OCI-LY7 (cell line): ENCODE measurements at regions not wholly inside any gene's neighbourhood (a gene's known extent, or its start where the extent isn't known, plus 50 kb on each side); places are given as distances from the start of the nearest gene placed in this dataset.

Experiments used
- BruUV-seq: library from RNA; stranded (reverse); fragments of 400-500 nt; replicated peaks from 2 replicates; lab custom pipeline; 2021; lab: Mats Ljungman, UMichigan
- CTCF ChIA-PET: fragments of 300-600 bp; sonication (Branson Sonifier 250); formaldehyde crosslinking; loops from one replicate; lab custom pipeline; 2022; ENCODE audit warnings: antibody characterized with exemption; ENCODE audit not compliant: unreplicated experiment; lab: Charles Lee
- POLR2A ChIA-PET: fragments of 300-600 bp; sonication (Branson Sonifier 250); formaldehyde crosslinking; loops from one replicate; lab custom pipeline; 2022; ENCODE audit warnings: antibody characterized with exemption; lab: Charles Lee
- DNase-seq: peaks from one replicate; pipeline ENCODE4 v3.0.0-alpha.2; 2015; ENCODE audit warnings: low spot score
- H2AFZ ChIP-seq: fragments of 200-600 bp; sonication (generic), shearing (Covaris generic); 2 replicates; pipeline ENCODE4 v1.6.1; 2014; ENCODE audit warnings: mild to moderate bottlenecking, antibody characterized with exemption, low read length, moderate library complexity
- H3K27ac ChIP-seq: fragments of 200-600 bp; sonication (generic); 2 replicates; pipeline ENCODE4 v1.5.1; 2014; ENCODE audit warnings: mixed run types, low read depth, mild to moderate bottlenecking, moderate library complexity, low read length, inconsistent platforms; ENCODE audit not compliant: poor library complexity, severe bottlenecking
- H3K36me3 ChIP-seq: fragments of 200-600 bp; sonication (generic); 2 replicates; pipeline ENCODE4 v1.6.1; 2014; ENCODE audit warnings: mild to moderate bottlenecking, antibody characterized with exemption, low read length, moderate library complexity, mixed read lengths; ENCODE audit not compliant: insufficient read depth
- H3K4me1 ChIP-seq: fragments of 200-600 bp; sonication (generic); 2 replicates; pipeline ENCODE4 v1.5.1; 2014; ENCODE audit warnings: mild to moderate bottlenecking, low read length; ENCODE audit not compliant: insufficient read depth, poor library complexity, severe bottlenecking
- H3K4me2 ChIP-seq: fragments of 200-600 bp; sonication (generic); 2 replicates; pipeline ENCODE4 v1.6.1; 2014; ENCODE audit warnings: mild to moderate bottlenecking, low read length
- H3K4me3 ChIP-seq: fragments of 200-600 bp; sonication (generic); 2 replicates; pipeline ENCODE4 v1.5.1; 2014; ENCODE audit warnings: mild to moderate bottlenecking, low read depth, low read length; ENCODE audit not compliant: poor library complexity, severe bottlenecking
- H3K79me2 ChIP-seq: fragments of 200-600 bp; sonication (generic); 2 replicates; pipeline ENCODE4 v1.6.1; 2016; ENCODE audit warnings: low read depth, mild to moderate bottlenecking, low read length, moderate library complexity, mixed read lengths; ENCODE audit not compliant: insufficient read depth
- H3K9me2 ChIP-seq: fragments of 200-600 bp; sonication (generic); 2 replicates; pipeline ENCODE4 v1.6.1; 2016; ENCODE audit warnings: mild to moderate bottlenecking, low read length, mixed read lengths; ENCODE audit not compliant: insufficient read depth
- H3K9me3 ChIP-seq: fragments of 200-600 bp; sonication (generic); 2 replicates; pipeline ENCODE4 v1.6.1; 2014; ENCODE audit warnings: mild to moderate bottlenecking, mixed run types, low read length, mixed read lengths
- H4K20me1 ChIP-seq: fragments of 200-600 bp; sonication (generic); 2 replicates; pipeline ENCODE4 v1.6.1; 2014; ENCODE audit warnings: mild to moderate bottlenecking, antibody characterized with exemption, low read length, moderate library complexity, mixed read lengths; ENCODE audit not compliant: insufficient read depth
- EZH2phosphoT487 ChIP-seq: fragments of 200-600 bp; sonication (generic); IDR thresholded peaks from 2 replicates; pipeline ENCODE4 v1.6.1; 2018; ENCODE audit warnings: low read depth, borderline replicate concordance, mild to moderate bottlenecking, mixed run types, antibody characterized with exemption, low read length, moderate library complexity, mixed read lengths
- intact Hi-C: fragments of 100-400 bp; cut with micrococcal nuclease; formaldehyde crosslinking; loops from one replicate; pipeline ENCODE4 v1.10.0; 2022; ENCODE audit not compliant: unreplicated experiment
- TF ChIP-seq, protein P1 (sequence below): fragments of 200-600 bp; sonication (generic); conservative IDR thresholded peaks from 2 replicates; pipeline ENCODE4 v1.5.1; 2014; ENCODE audit warnings: mild to moderate bottlenecking, antibody characterized with exemption, low read length, moderate library complexity, mixed read lengths

DNA sequence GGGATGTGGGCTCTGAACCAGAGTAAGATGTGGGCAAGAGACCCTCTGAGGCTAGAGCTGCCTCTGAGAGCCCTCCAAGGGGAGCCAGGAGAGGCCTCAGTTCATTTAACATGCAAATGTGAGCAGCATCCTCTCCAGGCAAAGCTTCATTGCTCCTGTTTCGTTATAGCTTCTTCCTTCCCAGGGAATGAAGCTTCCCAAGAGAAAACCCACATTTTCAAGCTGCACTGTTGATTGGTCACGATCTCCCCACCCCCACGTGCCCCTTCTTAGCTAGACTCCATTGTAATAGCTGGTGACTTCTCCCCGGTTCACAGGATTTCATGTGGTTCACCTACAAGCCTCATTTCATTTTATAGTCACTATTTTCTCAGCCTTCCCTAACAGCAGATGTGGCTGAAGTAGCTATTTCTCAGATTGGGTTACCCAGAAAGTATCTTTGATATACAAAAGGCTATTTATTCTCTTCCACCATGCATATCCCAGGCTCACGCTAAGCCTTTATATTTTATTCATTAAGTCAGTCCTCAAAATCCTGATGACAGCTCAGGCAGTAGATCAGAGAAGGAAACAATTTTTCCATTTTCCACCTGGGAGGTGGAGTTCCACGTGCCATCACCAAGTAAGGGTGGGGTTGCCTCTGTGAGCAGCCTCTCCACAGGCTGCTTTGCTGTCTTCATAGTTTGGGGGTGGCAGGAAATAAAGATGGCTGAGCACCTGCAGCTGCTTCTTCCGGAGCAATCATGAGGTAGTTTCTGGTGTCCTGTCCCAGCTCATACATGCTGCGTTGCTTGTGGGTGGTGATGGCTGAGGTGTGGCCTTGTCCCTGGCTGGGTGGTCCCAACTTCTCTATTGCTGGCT is 178.3 kb upstream of the RAB4A start:
- CTCF ChIA-PET = interaction anchor here (0.6 to 1.0 kb wide), 2 partner anchors 13 to 30 kb away, joined by 3 to 4 read pairs; no protein-coding TSS in a partner anchor

DNA sequence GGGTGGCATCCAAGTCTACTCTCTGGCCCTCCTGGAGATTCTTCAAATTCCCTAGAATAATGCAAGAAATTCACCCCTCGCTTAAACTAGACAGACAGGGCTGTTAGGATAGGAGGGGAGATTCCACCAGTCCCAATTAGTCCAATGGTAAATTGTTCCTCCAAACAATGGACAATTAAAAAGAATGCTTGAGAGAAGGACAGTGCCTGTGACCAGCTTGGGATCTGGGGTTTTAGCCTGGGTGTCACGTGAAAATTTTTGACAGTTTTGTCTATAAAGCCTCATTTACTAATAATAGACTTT is 177.7 kb upstream of the RAB4A start:
- Histone ChIP-seq H3K79me2 (no peaks in the 10 kb centered on the region), H3K9me3 (no peaks in the 10 kb centered on the region), H3K9me2 (no peaks in the 10 kb centered on the region), H2AFZ (peak overlapping the region; percentile 79; the same call in 1 of the 2 replicates), H3K36me3 (no peaks in the 10 kb centered on the region), H3K27ac (peak overlapping the region; percentile 41), H3K4me3 (no peak overlapping the region), H3K4me1 (peaks cover 22% of the 10 kb centered on the region), H4K20me1 (no peaks in the 10 kb centered on the region), H3K4me2 (peak overlapping the region; percentile 37)
- intact Hi-C loops = no loop called here
- ChIA-PET POLR2A (interaction anchor here (0.7 to 1.1 kb wide), 3 partner anchors 12 to 157 kb away, joined by 3 to 4 read pairs (median 4); no protein-coding TSS in a partner anchor), CTCF (interaction anchor here (0.6 to 1.0 kb wide), 2 partner anchors 14 to 31 kb away, joined by 3 to 4 read pairs; no protein-coding TSS in a partner anchor)
- no TSS peak for BruUV-seq
- no peak for TF ChIP-seq EZH2phosphoT487
- TF ChIP-seq, protein P1, sequence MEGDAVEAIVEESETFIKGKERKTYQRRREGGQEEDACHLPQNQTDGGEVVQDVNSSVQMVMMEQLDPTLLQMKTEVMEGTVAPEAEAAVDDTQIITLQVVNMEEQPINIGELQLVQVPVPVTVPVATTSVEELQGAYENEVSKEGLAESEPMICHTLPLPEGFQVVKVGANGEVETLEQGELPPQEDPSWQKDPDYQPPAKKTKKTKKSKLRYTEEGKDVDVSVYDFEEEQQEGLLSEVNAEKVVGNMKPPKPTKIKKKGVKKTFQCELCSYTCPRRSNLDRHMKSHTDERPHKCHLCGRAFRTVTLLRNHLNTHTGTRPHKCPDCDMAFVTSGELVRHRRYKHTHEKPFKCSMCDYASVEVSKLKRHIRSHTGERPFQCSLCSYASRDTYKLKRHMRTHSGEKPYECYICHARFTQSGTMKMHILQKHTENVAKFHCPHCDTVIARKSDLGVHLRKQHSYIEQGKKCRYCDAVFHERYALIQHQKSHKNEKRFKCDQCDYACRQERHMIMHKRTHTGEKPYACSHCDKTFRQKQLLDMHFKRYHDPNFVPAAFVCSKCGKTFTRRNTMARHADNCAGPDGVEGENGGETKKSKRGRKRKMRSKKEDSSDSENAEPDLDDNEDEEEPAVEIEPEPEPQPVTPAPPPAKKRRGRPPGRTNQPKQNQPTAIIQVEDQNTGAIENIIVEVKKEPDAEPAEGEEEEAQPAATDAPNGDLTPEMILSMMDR = no peak
- no peak for DNase-seq

More for the DNA sequence above, 178.3 kb upstream of the RAB4A start:
- intact Hi-C loops = no loop called here
- Histone ChIP-seq H3K79me2 (no peaks in the 10 kb centered on the region), H3K9me3 (no peaks in the 10 kb centered on the region), H3K4me2 (peak overlapping the region; percentile 37), H3K9me2 (no peaks in the 10 kb centered on the region), H3K36me3 (no peaks in the 10 kb centered on the region), H4K20me1 (no peaks in the 10 kb centered on the region), H3K4me1 (peaks cover 22% of the 10 kb centered on the region), H2AFZ (peak overlapping the region; percentile 79), H3K4me3 (no peak overlapping the region), H3K27ac (peak overlapping the region; percentile 41)
- POLR2A ChIA-PET = interaction anchor here (0.5 to 1.1 kb wide), 4 partner anchors 10 to 339 kb away, joined by 3 to 4 read pairs (median 3); no protein-coding TSS in a partner anchor
- DNase-seq = peak; percentile 64
- TF ChIP-seq EZH2phosphoT487 = no peak
- TF ChIP-seq, protein P1 = no peak
- no TSS peak for BruUV-seq
